Eye (tissue), 1 donor: ENCODE measurements at regions not wholly inside any gene's neighbourhood (a gene's known extent, or its start where the extent isn't known, plus 50 kb on each side); places are given as distances from the start of the nearest gene placed in this dataset.

Experiments used
- DNase-seq: peaks from one replicate; pipeline ENCODE4 v3.0.0-alpha.2; 2015

GRCh38 chr3:28109829-28110228 lies 131.6 kb upstream of the CMC1 start:
- DNase-seq, result no peak

DNA sequence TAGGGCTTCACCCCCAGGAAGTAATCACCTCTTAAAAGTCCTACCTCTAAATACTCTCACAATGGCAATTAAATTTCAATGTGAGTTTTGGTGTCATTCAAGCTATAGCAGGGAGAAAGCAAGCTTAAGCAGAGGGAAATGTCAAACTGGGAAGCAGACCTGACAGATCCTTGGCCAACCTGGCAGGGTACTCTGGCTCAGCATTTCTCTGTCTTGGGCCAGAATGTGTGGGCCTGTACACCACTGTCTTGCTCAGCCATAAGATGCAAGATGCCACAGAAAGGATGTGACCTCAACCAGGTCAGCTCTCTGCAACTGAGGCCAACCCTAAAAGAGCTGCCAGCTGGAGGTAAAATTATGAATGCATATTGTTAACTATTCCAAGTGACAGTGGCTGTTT lies 130.6 kb upstream of the CMC1 start:
- DNase-seq, result no peak

- no peak for DNase-seq
Measured at GRCh38 chr3:28114893-28115292, 126.5 kb upstream of the CMC1 start.

GRCh38 chr3:28115316-28115715 lies 126.1 kb upstream of the CMC1 start:
- DNase-seq, result no peak

GRCh38 chr3:28117598-28117997 lies 123.8 kb upstream of the CMC1 start:
- DNase-seq, result no peak

DNA sequence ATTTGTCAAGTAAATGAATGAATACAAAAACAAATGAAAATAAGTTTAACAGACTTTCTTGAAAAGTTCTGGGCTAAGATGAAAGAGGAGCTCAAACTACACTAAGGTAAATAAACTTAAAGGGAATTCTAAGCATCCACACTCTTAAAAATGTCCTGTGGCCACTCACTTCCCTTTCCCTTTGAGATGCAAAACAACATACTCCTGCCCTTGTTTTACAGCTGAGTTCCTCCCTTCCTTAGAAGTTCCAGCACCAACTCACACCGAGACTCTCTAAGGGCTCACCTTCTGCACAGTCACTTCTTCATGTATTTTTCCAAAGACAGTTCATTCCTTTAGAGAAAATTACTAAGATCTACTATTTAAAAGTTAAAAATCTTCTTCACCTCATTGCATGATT lies 123.3 kb upstream of the CMC1 start:
- DNase-seq, result no peak

DNA sequence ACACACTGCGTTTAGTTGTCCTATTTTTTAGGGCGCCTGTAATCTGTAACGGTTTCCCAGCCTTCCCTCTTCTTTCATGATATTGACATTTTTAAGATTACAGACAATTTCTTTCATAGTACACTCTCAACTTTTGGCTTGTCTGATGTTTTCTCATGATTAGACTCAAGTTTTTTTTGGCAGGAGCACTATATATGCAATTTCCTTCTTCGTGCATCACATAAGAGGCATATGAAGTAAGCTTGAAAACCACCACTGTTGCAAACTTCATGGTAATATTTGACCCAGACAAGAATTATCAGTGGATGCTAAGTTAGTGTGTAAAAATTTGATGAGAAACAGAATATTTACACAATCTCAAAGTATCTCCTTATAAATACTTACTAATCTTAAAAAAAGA lies 119.2 kb upstream of the CMC1 start:
- peak; percentile 44 for DNase-seq

DNA sequence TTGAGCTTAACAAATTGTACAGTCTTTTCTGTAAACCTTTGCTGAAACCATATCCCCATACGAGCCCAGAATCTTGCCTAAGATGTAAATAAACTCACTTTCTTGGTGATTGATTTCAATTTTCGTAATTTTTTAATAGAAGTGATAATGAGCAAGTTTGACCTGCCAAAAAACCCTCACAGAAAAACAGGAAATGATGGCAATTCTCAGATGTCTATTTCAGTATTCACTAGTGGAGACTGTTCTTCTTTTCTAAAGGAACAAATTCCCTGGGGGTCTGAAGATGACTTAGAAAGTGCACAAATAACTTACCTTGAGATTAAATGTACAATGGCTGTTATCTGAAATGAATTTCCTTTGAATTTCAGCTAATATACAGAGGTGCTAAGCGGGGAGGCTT lies 116.5 kb upstream of the CMC1 start:
- DNase-seq, result no peak

GRCh38 chr3:28125342-28125741 lies 116.1 kb upstream of the CMC1 start:
- DNase-seq, result no peak

- DNase-seq, result no peak
Measured at GRCh38 chr3:28130836-28131235, 110.6 kb upstream of the CMC1 start.

DNA sequence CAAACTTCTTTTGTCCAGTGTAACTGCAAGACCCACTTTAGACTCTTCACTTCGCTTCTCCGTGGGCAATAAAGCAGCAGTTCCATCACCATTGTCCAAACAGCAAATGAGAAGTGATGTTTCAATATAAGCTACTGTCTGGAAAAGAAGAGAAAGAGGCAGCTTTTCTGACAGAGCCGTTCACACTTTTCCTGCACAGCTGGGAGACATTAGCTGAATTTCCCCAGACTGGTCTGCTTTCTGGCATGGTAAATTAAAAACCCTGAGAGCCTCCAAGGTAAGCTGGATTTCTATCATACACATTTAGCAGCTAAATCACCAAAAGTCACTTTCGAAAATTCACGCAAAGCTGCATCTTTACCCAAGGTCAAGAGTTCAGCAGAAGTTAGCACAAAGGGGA lies 108.5 kb upstream of the CMC1 start:
- peak; percentile 52 for DNase-seq

GRCh38 chr3:28134198-28134597 lies 107.2 kb upstream of the CMC1 start:
- no peak for DNase-seq

GRCh38 chr3:28134792-28135375 lies 106.5 kb upstream of the CMC1 start:
- no peak for DNase-seq

DNA sequence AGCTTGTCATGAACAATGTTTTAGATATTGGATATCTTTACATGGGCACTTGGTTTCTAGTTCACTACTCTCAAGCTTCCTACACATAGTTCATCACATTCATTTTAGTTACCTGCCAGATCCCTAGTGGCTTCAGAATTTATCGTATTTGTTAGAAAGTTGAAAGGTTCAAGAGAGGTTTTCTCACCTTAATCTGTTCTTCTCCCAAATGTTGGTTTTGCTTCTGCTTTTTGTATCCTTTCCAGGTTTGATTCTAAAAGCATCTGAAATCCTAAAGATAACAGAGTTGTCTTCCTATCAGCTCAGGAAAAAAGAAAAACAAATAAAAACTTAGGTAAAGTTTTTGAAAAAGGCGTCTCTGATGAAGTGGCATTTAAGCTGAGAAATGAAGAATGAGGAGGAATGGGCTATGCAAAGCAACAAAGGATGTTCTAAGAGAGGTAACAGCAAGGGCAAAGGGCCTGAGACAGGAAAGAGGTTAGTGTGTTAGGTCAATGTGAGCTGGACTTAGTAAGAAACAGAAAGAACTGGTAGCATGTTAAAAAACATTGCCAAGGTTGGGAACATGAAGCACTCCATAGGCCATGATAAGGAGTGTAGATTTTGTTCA lies 104.7 kb upstream of the CMC1 start:
- DNase-seq, result no peak

GRCh38 chr3:28138043-28138610 lies 103.3 kb upstream of the CMC1 start:
- DNase-seq, result no peak

- DNase-seq, result no peak
Measured at GRCh38 chr3:28139288-28139687, 102.1 kb upstream of the CMC1 start.

DNA sequence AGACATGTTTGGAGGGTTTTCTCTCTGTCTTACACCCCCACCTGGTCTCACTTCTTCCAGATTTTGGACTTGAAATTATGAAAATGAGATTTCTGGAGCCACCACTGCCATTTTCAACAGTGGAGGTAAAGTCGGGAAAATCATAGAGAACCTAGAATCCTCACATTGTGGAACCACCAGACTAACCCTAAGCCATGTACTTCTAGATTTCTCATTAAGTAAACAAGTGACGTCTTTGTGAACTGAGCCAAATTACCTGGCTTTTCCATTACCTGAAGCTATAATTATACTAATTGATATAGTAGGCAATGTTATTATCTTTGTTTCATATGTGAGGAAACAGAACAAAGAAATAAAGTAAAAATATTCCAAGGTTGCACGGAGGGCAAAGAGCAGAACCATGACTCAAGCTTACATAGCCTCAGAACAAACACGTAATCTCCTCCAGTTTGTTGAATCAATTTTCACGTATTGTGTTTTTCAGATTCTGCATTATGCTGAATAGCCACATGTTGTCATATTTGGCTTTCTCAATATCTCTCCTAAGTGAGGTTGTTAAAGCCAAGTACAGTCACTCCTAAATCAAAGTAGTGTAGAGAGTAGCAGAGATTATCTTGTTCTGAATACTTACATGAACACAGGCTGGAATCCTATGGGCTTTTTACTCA lies 101.3 kb upstream of the CMC1 start:
- no peak for DNase-seq

DNA sequence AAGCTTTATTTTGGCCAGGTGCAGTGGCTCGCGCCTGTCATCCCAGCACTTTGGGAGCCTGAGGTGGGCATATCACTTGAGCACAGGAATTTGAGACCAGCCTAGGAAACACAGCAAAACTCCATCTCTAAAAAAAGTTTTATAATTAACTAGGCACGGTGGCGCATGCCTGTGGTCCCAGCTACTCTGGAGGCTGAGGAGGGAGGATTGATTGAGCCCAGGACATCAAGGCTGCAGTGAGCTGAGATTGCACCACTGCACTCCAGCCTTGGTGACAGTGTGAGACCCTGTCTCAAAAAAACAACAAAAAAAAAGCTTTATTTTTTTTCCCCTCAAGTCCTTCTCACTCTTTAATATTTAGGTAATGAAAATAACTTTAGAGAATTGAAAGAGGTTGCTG lies 100.8 kb upstream of the CMC1 start:
- no peak for DNase-seq

- no peak for DNase-seq
Measured at GRCh38 chr3:28149960-28150359, 91.5 kb upstream of the CMC1 start.

GRCh38 chr3:28150465-28151206 lies 90.8 kb upstream of the CMC1 start:
- peak; percentile 60 for DNase-seq

DNA sequence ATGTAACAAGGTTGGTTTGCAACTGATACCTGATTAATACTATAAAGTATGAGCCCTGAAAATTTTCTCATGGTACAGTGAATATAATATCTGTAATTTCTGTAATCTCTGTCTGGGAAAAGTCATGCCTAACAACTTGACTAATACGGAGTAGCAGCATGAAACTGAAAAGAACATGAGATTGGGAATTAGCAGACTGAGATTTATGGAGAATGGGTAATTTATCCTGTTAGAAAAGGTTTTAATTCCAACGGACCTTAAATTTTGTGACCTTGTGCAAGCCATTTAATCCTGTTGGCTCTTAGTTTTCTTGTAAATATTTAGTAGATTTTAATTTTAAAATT lies 90.2 kb upstream of the CMC1 start:
- no peak for DNase-seq

- DNase-seq, result peak; percentile 32
Measured at GRCh38 chr3:28151608-28152228, 89.7 kb upstream of the CMC1 start.

- DNase-seq, result no peak
Measured at GRCh38 chr3:28155631-28156030, 85.8 kb upstream of the CMC1 start.
